GM12892 (cell line): ENCODE measurements at regions not wholly inside any gene's neighbourhood (a gene's known extent, or its start where the extent isn't known, plus 50 kb on each side); places are given as distances from the start of the nearest gene placed in this dataset.

Experiments
- POLR2A ChIP-seq: IDR thresholded peaks from 2 replicates; pipeline ENCODE4 v1.6.1; 2011; ENCODE audit warnings: low read depth, low read length, control low read depth
- POLR2AphosphoS5 ChIP-seq: IDR thresholded peaks from 2 replicates; pipeline ENCODE4 v1.6.1; 2011; ENCODE audit warnings: low read depth, low read length, control low read depth

- TF ChIP-seq POLR2A: no peak
- no peak for TF ChIP-seq POLR2AphosphoS5
Measured at GRCh38 chrX:69000877-69001276, 164.4 kb downstream of the PJA1 start.
